Stimulated activated CD4-positive, alpha-beta T cell treated with anti-CD3 and anti-CD28 coated beads, Interleukin-4, amount 100 ng/mL, for 1 hour (primary cell): ENCODE measurements at regions not wholly inside any gene's neighbourhood (a gene's known extent, or its start where the extent isn't known, plus 50 kb on each side); places are given as distances from the start of the nearest gene placed in this dataset.

Source experiments
- DNase-seq: peaks from one replicate; pipeline ENCODE4 v3.0.0-alpha.2; 2020

DNA sequence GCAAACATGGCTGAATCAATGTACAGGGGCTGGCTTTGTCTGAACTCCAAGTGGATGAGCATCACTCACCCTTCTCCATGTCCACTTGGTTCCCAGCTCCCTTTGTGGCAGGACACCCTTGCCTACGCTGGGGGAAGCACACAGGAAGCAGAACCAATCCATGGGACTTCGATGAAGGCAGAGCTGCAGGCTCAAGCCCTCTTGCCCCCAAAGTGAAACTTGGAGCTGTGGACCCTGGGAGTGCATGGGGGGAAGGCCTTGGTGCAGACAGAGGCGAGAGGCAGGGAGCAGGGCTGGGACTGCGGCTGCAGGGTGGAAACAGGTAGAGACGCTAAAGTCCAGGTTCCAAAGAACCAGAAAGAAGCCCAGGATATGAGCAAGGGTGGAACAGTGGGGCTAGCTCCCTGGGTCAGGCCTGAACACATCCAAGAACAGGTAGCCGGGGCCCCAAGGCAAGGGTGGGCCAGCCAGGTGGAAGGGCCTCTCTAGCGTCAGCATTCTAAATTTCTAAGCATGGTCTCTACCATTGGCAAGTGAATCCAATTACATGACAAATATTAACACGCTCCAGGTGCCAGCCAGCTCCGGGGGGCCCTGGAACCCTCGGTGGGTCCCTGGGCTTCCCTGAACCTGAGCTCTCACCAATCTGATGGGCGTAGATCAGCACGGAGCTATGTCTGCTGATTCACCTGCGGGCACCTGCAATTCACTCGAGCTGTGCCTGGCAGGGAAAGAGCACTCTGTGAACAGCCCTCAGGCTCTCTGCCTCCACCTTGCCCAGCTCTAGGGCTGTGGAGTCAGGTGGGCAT lies 532.8 kb downstream of the BRD1 start:
- no peak for DNase-seq

GRCh38 chr22:49292909-49293308 lies 534.8 kb downstream of the BRD1 start:
- no peak for DNase-seq

GRCh38 chr22:49291781-49292180 lies 535.9 kb downstream of the BRD1 start:
- no peak for DNase-seq

DNA sequence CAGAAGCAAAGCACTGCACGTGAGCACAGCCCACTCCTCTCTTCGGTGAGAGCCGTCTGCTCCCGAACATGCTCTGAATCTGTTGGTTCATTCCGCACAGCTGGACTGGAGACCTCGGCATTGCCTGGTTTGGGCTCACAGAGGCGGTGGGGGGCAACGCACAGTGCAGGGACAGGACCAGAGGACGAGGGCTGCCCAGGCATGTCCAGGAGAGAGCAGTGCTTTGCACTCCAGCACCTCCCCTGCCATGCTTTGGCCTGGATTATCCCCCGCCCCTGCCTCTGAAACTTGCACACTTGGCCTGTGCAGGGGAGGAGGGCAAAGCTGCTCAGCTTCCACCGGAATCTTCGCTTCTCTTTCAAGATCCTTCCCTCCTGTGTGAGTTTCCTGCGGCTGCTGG lies 536.5 kb downstream of the BRD1 start:
- no peak for DNase-seq

DNA sequence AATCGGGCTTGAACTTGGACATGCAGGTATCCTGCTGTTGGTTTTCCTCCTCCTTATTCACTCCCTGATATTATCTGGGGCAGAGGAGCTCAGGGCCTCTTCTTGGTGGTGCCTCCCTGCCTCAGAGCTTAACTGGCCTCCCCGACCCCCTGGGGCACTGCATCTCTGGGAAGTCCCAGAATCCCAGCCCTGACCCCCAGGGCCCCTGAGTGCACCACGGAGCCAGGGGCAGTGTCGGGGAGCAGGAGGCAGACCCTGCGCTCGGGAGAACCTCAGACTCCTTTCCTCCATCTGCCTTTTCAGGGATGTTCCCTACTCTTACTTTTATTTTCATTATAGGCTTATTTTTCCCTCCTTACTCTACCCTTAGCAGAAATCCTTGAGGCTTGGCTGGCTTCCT lies 537.0 kb downstream of the BRD1 start:
- no peak for DNase-seq

- DNase-seq: no peak
These were observed 537.6 kb downstream of the BRD1 start for GRCh38 chr22:49289822-49290679.

DNA sequence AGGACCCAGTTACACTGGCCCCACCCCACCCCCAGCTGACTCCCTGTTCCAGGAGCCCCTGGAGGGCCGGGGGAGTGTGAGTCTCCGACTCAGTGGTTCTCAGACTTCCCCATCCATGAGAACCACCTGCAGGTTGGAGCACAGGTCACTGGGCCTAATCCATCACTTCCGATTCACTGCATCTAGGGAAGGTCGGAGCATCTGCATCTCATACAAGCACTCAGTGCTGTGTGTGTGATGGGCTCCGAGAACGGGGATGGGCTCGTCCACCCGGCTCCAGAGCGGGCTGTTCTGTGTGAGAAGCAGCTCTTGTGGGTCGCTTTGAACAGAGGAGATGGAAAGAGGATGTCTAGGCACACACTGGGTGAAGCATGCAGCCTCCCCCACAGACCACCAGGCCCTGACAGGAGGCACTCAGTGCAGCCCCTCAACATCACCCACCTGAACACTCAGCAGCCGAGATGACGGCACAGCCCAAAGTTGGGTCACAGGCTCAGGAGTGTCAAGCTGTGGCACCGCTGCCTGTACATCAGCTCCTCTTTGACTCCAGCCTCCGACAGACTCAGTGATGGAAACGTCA lies 541.4 kb downstream of the BRD1 start:
- no peak for DNase-seq

GRCh38 chr22:49284931-49285330 lies 542.7 kb downstream of the BRD1 start:
- no peak for DNase-seq

GRCh38 chr22:49284056-49284784 lies 543.5 kb downstream of the BRD1 start:
- no peak for DNase-seq

- no peak for DNase-seq
These were observed 545.1 kb downstream of the BRD1 start for GRCh38 chr22:49282596-49282995.

- DNase-seq: no peak
These were observed 546.0 kb downstream of the BRD1 start for GRCh38 chr22:49281467-49282340.

GRCh38 chr22:49278340-49278739 lies 549.3 kb downstream of the BRD1 start:
- no peak for DNase-seq

DNA sequence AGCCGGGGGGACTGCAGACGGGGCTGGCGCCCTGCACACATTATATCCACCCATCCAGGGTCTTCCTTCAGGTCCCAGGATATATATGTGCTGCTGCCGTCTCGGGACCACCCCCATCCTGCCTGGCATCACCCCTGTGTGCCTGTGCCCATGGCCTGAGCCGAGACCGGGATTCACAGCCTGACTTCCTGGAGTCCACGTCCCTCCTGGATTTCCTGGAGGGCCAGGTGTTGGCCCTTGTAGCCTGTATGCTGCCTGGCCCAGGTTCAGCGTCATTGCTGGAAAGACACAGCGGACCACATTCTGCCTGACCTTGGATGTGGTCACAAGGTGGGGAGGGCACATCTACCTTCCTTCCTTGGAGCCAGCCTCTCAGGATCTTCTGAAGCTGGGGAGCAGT lies 551.1 kb downstream of the BRD1 start:
- DNase-seq: no peak

DNA sequence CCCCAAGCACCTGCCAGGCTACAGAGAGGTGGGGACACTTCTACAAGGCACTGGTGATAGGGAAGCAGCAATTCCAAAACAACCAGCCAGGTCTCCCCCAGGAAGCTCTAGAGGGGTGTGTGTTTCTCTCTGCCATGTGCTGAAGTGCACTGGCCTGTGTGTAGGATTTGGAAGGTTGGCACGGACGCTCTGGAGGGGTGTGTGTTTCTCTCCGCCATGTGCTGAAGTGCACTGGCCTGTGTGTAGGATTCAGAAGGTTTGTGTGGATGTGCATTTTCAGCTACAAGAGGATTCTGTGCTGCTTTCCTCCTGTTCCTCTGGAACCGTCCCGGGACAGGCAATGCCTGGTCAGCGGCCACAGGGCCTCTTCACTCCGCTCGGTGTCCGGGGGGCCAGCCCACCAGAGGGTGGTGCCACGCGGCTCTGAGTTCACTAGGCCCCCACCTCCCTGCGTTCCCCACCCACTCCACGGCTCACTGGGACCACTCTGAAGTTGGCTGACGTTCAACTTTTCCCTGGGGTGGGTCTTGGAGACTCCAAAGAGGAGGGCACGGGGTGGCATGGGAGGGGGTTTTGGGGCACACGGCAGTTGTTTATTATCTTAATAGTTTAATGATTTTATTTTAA lies 552.8 kb downstream of the BRD1 start:
- DNase-seq: no peak

DNA sequence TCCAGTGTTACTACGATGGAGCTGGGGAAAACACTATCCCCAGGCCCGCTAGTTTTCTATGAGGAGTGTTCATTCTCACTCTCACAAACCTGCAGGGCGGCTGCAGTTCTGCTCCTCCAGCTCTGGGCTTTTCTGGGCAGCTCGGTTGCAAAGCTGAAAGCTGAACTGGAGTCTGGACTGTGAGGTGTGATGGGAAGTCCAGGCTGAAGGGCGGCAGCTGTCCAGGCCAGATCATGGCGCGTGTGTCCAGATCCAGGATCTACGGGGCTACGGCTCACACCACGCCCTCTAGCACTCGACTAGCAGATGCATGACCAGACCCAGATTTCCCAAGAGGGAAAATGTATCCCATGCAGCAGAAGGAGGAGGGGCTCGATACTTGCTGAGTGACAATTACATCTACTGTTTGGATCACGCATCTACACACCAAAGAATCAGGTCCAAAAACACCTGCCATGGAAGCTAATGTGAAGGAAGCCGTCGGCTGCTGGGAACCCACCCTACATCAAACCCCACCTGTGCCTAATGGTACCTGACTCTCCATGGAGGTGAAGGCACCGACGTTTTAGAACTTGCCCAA lies 555.0 kb downstream of the BRD1 start:
- DNase-seq: no peak

DNA sequence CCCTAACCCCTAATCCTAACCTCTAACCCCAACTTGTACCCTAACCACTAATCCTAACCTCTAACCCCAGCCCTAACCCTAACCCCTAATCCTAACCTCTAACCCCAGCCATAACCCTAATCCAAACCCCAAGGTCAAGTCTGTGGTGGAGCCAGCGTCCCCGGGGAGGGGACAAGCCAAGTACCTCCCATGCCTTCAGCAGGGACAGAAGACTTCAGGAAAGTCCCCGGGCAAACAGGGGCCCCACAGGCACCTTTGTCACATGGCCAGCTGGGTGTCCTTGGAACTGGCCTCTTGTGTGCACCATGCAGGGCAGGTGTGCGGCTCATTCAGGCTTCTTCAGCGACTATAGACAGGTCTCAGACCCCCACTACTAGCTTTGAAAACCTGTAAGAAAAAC lies 555.8 kb downstream of the BRD1 start:
- DNase-seq: no peak

DNA sequence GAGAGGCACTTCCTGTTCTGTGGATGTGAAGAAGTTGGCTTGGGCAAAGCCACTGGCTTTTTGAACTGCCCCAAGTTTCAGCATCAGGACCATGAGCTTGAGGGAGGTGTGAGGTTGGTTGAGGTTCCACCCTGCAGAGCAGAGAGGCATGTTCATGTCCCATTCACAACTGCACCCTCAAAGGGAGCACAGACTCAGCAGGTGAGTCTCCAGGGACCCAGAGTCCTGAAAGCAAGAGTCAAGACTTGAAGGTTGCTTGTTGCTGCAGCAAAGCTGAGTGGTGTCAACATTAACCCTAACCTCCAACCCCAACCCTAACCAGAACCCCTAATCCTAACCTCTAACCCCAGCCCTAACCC lies 556.3 kb downstream of the BRD1 start:
- DNase-seq: no peak

DNA sequence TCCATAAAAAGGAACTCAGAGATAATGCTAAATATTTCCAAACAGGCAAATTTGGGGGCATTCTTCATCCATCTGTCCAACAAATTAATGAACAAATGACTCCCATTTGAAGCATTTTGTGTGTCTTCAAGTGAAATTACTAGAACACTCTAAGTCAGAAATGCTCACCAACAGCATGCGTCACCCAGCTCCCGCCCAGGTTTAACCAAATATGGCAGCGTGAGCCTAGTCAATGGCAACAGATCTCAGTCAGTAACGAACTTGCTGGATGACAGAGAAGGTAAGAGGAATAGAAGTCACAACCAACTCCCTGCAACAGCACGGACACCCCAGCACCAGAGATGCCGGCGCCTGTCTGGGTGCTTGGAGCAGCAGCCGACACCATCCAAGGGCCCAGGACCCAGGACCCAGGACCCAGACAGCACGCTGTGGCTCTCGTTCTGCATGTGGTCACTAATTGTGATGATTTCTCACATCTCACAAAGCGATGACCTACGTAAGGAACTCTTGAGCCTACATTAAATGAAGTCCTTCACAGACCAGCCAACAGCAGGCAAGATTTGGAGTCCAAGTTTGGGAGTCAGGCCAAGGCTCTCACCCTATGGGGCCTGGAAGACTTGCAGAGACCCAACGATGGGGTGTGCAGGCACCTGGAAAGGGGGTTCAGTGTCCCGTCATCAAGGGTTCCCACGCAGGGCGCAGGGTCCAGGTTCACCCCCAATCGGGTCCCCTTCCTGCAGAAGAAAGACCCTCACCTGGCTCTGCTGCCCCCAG lies 556.9 kb downstream of the BRD1 start:
- no peak for DNase-seq

DNA sequence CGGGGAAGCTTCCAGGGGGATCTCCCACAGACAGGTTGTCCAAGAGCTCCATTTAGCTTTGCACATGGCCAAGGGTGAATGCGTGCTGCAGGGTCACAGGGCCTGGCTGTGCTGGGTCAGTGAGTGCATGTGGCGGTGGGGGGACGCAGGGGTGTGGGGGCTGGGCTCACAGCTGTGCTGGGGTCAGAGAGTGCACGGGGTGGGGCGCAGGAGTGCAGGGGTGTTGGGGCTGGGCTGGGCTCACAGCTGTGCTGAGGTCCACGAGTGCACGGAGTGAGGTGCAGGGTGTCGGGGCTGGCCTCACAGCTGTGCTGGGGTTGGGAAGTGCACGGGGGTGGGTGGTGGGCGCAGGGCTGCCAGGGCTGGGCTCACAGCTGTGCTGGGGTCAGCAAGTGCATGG lies 557.7 kb downstream of the BRD1 start:
- no peak for DNase-seq

- DNase-seq: no peak
These were observed 558.3 kb downstream of the BRD1 start for GRCh38 chr22:49269371-49269770.

GRCh38 chr22:49268924-49269323 lies 558.7 kb downstream of the BRD1 start:
- no peak for DNase-seq
